Stimulated activated CD4-positive, alpha-beta T cell treated with anti-CD3 and anti-CD28 coated beads, Interleukin-12 subunit alpha, Interleukin-12 subunit beta, amount 100 ng/mL, for 24 hours (primary cell): ENCODE measurements at regions not wholly inside any gene's neighbourhood (a gene's known extent, or its start where the extent isn't known, plus 50 kb on each side); places are given as distances from the start of the nearest gene placed in this dataset.
"Not testable (repeated sequence)": the region's sequence is repeated elsewhere in the genome, so short reads cannot be mapped to it uniquely, and the experiment has no call there.

ENCODE experiments used
- DNase-seq, 2 experiments: peaks; one replicate each; pipeline ENCODE4 v3.0.0-alpha.2; 2020; ENCODE audit warnings: low read depth in 2 of 2

- not testable (repeated sequence) for DNase-seq
These were observed 621.9 kb upstream of the NRP1 start for GRCh38 chr10:33956322-33956721.

GRCh38 chr10:33955676-33956075, 621.2 kb upstream of the NRP1 start:
- no peak for DNase-seq

- no peak for DNase-seq
These were observed 618.4 kb upstream of the NRP1 start for GRCh38 chr10:33952692-33953360.

- DNase-seq = no peak
These were observed 615.7 kb upstream of the NRP1 start for GRCh38 chr10:33950206-33950605.

GRCh38 chr10:33947544-33947943, 613.1 kb upstream of the NRP1 start:
- no peak for DNase-seq

GRCh38 chr10:33945051-33945450, 610.6 kb upstream of the NRP1 start:
- DNase-seq = no peak

GRCh38 chr10:33942508-33942907, 608.0 kb upstream of the NRP1 start:
- DNase-seq = no peak

GRCh38 chr10:33939892-33940291, 605.4 kb upstream of the NRP1 start:
- DNase-seq = no peak

GRCh38 chr10:33939410-33939809, 604.9 kb upstream of the NRP1 start:
- DNase-seq = no peak

GRCh38 chr10:33938001-33938400, 603.5 kb upstream of the NRP1 start:
- DNase-seq = no peak

GRCh38 chr10:33937036-33937730, 602.7 kb upstream of the NRP1 start:
- DNase-seq = no peak

GRCh38 chr10:33935350-33935749, 600.9 kb upstream of the NRP1 start:
- no peak for DNase-seq

- no peak for DNase-seq
These were observed 595.6 kb upstream of the NRP1 start for GRCh38 chr10:33930079-33930478.

- no peak for DNase-seq
These were observed 592.9 kb upstream of the NRP1 start for GRCh38 chr10:33927347-33927746.

- no peak for DNase-seq
These were observed 587.6 kb upstream of the NRP1 start for GRCh38 chr10:33921970-33922605.

- no peak for DNase-seq
These were observed 585.9 kb upstream of the NRP1 start for GRCh38 chr10:33920351-33920750.

GRCh38 chr10:33919244-33919643, 584.8 kb upstream of the NRP1 start:
- DNase-seq = no peak

GRCh38 chr10:33917069-33917780, 582.8 kb upstream of the NRP1 start:
- DNase-seq = no peak

GRCh38 chr10:33914746-33915145, 580.3 kb upstream of the NRP1 start:
- no peak for DNase-seq

- no peak for DNase-seq
These were observed 578.7 kb upstream of the NRP1 start for GRCh38 chr10:33913194-33913593.

GRCh38 chr10:33909476-33909875, 575.0 kb upstream of the NRP1 start:
- DNase-seq = not testable (repeated sequence)

- DNase-seq = no peak
These were observed 566.7 kb upstream of the NRP1 start for GRCh38 chr10:33901166-33901565.
